ENCODE measurements at regions not wholly inside any gene's neighbourhood (a gene's known extent, or its start where the extent isn't known, plus 50 kb on each side); places are given as distances from the start of the nearest gene placed in this dataset.

- DNase-seq, result no peak
Observed at GRCh38 chr15:39194106-39194830, 386.6 kb upstream of the THBS1 start.

GRCh38 chr15:39195961-39196486 is 384.9 kb upstream of the THBS1 start:
- no peak for DNase-seq

- DNase-seq, result no peak
Observed at GRCh38 chr15:39198044-39199000, 382.6 kb upstream of the THBS1 start.

GRCh38 chr15:39199076-39199475 is 381.8 kb upstream of the THBS1 start:
- no peak for DNase-seq

- DNase-seq, result no peak
Observed at GRCh38 chr15:39200586-39200985, 380.3 kb upstream of the THBS1 start.

- no peak for DNase-seq
Observed at GRCh38 chr15:39202641-39203040, 378.2 kb upstream of the THBS1 start.

- no peak for DNase-seq
Observed at GRCh38 chr15:39204031-39204430, 376.8 kb upstream of the THBS1 start.

GRCh38 chr15:39205081-39205480 is 375.8 kb upstream of the THBS1 start:
- DNase-seq, result no peak

- DNase-seq, result no peak
Observed at GRCh38 chr15:39205506-39206371, 375.1 kb upstream of the THBS1 start.

- DNase-seq, result no peak
Observed at GRCh38 chr15:39207532-39208115, 373.3 kb upstream of the THBS1 start.

- no peak for DNase-seq
Observed at GRCh38 chr15:39208187-39208586, 372.7 kb upstream of the THBS1 start.

GRCh38 chr15:39209548-39210211 is 371.2 kb upstream of the THBS1 start:
- no peak for DNase-seq

GRCh38 chr15:39211108-39211979 is 369.5 kb upstream of the THBS1 start:
- no peak for DNase-seq

GRCh38 chr15:39213385-39213840 is 367.5 kb upstream of the THBS1 start:
- no peak for DNase-seq

GRCh38 chr15:39215015-39215414 is 365.9 kb upstream of the THBS1 start:
- DNase-seq, result no peak

GRCh38 chr15:39216816-39217215 is 364.1 kb upstream of the THBS1 start:
- no peak for DNase-seq

GRCh38 chr15:39219608-39220007 is 361.3 kb upstream of the THBS1 start:
- no peak for DNase-seq

- no peak for DNase-seq
Observed at GRCh38 chr15:39226169-39226937, 354.5 kb upstream of the THBS1 start.

- no peak for DNase-seq
Observed at GRCh38 chr15:39227001-39227400, 353.9 kb upstream of the THBS1 start.

GRCh38 chr15:39228889-39229288 is 352.0 kb upstream of the THBS1 start:
- no peak for DNase-seq
